ENCODE measurements at regions not wholly inside any gene's neighbourhood (a gene's known extent, or its start where the extent isn't known, plus 50 kb on each side); places are given as distances from the start of the nearest gene placed in this dataset.
"Not testable (repeated sequence)": the region's sequence is repeated elsewhere in the genome, so short reads cannot be mapped to it uniquely, and the experiment has no call there.

GRCh38 chr12:91732086-91732485 is 413.6 kb downstream of the BTG1 start:
- CTCF ChIA-PET = interaction anchor here (1.1 kb wide), 1 partner anchor 11 kb away, joined by 3 read pairs; no protein-coding TSS in a partner anchor
- no peak overlapping the region for H3K27ac ChIP-seq (ENCODE audit: low read depth, low read length)

GRCh38 chr12:91729543-91729942 is 416.1 kb downstream of the BTG1 start:
- Mint-ChIP-seq H3K4me1 (no peaks in the 10 kb centered on the region), H3K4me3 (no peak overlapping the region), H3K27ac (no peak overlapping the region), H3K9me3 (peaks cover 0 to 2% (median 0%) of the 10 kb centered on the region in 5 donors), H3K36me3 (peaks cover 0 to 4% (median 0%) of the 10 kb centered on the region in 3 donors), H3K27me3 (peaks cover 0 to 2% of the 10 kb centered on the region in 2 donors)
- no peaks in the 10 kb centered on the region for H3K36me3 ChIP-seq (ENCODE audit: insufficient read depth, low read length)
- H3K27me3 ChIP-seq (ENCODE audit: insufficient read depth, low read length, poor library complexity, severe bottlenecking) = no peaks in the 10 kb centered on the region
- no peak overlapping the region for H3K4me3 ChIP-seq (ENCODE audit: low read length)
- POLR2A ChIA-PET = no interaction called here
- CTCF ChIA-PET = no interaction called here
- H3K4me1 ChIP-seq (ENCODE audit: insufficient read depth, low read length) = no peaks in the 10 kb centered on the region
- H3K27ac ChIP-seq (ENCODE audit: low read depth, low read length) = no peak overlapping the region
- no peaks in the 10 kb centered on the region for H3K9me3 ChIP-seq (ENCODE audit: low read length)
- no peak for DNase-seq

More at GRCh38 chr12:91732086-91732485, 413.6 kb downstream of the BTG1 start:
- Histone ChIP-seq H3K4me3 (ENCODE audit: low read length) (no peak overlapping the region), H3K27me3 (ENCODE audit: insufficient read depth, low read length, poor library complexity, severe bottlenecking) (no peaks in the 10 kb centered on the region), H3K9me3 (ENCODE audit: low read length) (no peaks in the 10 kb centered on the region), H3K36me3 (ENCODE audit: insufficient read depth, low read length) (no peaks in the 10 kb centered on the region), H3K4me1 (ENCODE audit: insufficient read depth, low read length) (no peaks in the 10 kb centered on the region)
- peaks cover 0 to 17% (median 0%) of the 10 kb centered on the region in 3 donors for H3K36me3 Mint-ChIP-seq
- no peak for DNase-seq
- peaks cover 0 to 2% of the 10 kb centered on the region in 2 donors for H3K27me3 Mint-ChIP-seq
- no peak overlapping the region for H3K4me3 Mint-ChIP-seq
- POLR2A ChIA-PET = no interaction called here
- no peak overlapping the region for H3K27ac Mint-ChIP-seq
- no peaks in the 10 kb centered on the region for H3K4me1 Mint-ChIP-seq
- peaks cover 0 to 4% (median 0%) of the 10 kb centered on the region in 5 donors for H3K9me3 Mint-ChIP-seq

- H3K27me3 Mint-ChIP-seq = peaks cover 0 to 1% of the 10 kb centered on the region in 2 donors
- ChIA-PET CTCF (no interaction called here), POLR2A (no interaction called here)
These were observed 422.5 kb downstream of the BTG1 start for GRCh38 chr12:91723191-91723590.

GRCh38 chr12:91722072-91722471 is 423.6 kb downstream of the BTG1 start:
- Histone ChIP-seq H3K4me1 (ENCODE audit: insufficient read depth, low read length) (no peaks in the 10 kb centered on the region), H3K4me3 (ENCODE audit: low read length) (no peak overlapping the region), H3K9me3 (ENCODE audit: low read length) (no peaks in the 10 kb centered on the region), H3K27ac (ENCODE audit: low read depth, low read length) (no peak overlapping the region), H3K36me3 (ENCODE audit: insufficient read depth, low read length) (no peaks in the 10 kb centered on the region), H3K27me3 (ENCODE audit: insufficient read depth, low read length, poor library complexity, severe bottlenecking) (no peaks in the 10 kb centered on the region)
- ChIA-PET POLR2A (no interaction called here), CTCF (no interaction called here)
- peaks cover 0 to 4% (median 3%) of the 10 kb centered on the region in 3 donors for H3K4me1 Mint-ChIP-seq
- H3K36me3 Mint-ChIP-seq = no peaks in the 10 kb centered on the region
- H3K4me3 Mint-ChIP-seq = no peak overlapping the region
- DNase-seq = no peak
- peaks cover 0 to 1% of the 10 kb centered on the region in 2 donors for H3K27me3 Mint-ChIP-seq
- no peaks in the 10 kb centered on the region for H3K9me3 Mint-ChIP-seq
- no peak overlapping the region for H3K27ac Mint-ChIP-seq

More at GRCh38 chr12:91723191-91723590, 422.5 kb downstream of the BTG1 start:
- no peaks in the 10 kb centered on the region for H3K9me3 ChIP-seq (ENCODE audit: low read length)
- no peaks in the 10 kb centered on the region for H3K27me3 ChIP-seq (ENCODE audit: insufficient read depth, low read length, poor library complexity, severe bottlenecking)
- no peak overlapping the region for H3K27ac Mint-ChIP-seq
- H3K4me1 Mint-ChIP-seq = peaks cover 0 to 4% (median 3%) of the 10 kb centered on the region in 3 donors
- no peak overlapping the region for H3K27ac ChIP-seq (ENCODE audit: low read depth, low read length)
- no peaks in the 10 kb centered on the region for H3K4me1 ChIP-seq (ENCODE audit: insufficient read depth, low read length)
- H3K4me3 Mint-ChIP-seq = no peak overlapping the region
- H3K4me3 ChIP-seq (ENCODE audit: low read length) = no peak overlapping the region
- no peaks in the 10 kb centered on the region for H3K9me3 Mint-ChIP-seq
- DNase-seq = no peak
- no peaks in the 10 kb centered on the region for H3K36me3 Mint-ChIP-seq
- no peaks in the 10 kb centered on the region for H3K36me3 ChIP-seq (ENCODE audit: insufficient read depth, low read length)

GRCh38 chr12:91721023-91721422 is 424.6 kb downstream of the BTG1 start:
- ChIA-PET POLR2A (no interaction called here), CTCF (no interaction called here)
- Mint-ChIP-seq H3K36me3 (no peaks in the 10 kb centered on the region), H3K4me3 (no peak overlapping the region), H3K4me1 (peaks cover 0 to 4% (median 3%) of the 10 kb centered on the region in 3 donors), H3K27ac (no peak overlapping the region), H3K27me3 (peaks cover 0 to 1% of the 10 kb centered on the region in 2 donors), H3K9me3 (no peaks in the 10 kb centered on the region)
- DNase-seq = no peak
- Histone ChIP-seq H3K4me1 (ENCODE audit: insufficient read depth, low read length) (no peaks in the 10 kb centered on the region), H3K4me3 (ENCODE audit: low read length) (no peak overlapping the region), H3K9me3 (ENCODE audit: low read length) (no peaks in the 10 kb centered on the region), H3K27me3 (ENCODE audit: insufficient read depth, low read length, poor library complexity, severe bottlenecking) (no peaks in the 10 kb centered on the region), H3K36me3 (ENCODE audit: insufficient read depth, low read length) (no peaks in the 10 kb centered on the region), H3K27ac (ENCODE audit: low read depth, low read length) (no peak overlapping the region)

- H3K4me3 ChIP-seq (ENCODE audit: low read length) = no peak overlapping the region
- H3K27ac ChIP-seq (ENCODE audit: low read depth, low read length) = no peak overlapping the region
- no peaks in the 10 kb centered on the region for H3K36me3 ChIP-seq (ENCODE audit: insufficient read depth, low read length)
- DNase-seq = no peak
- H3K36me3 Mint-ChIP-seq = no peaks in the 10 kb centered on the region
- no peaks in the 10 kb centered on the region for H3K9me3 Mint-ChIP-seq
- no peaks in the 10 kb centered on the region for H3K27me3 ChIP-seq (ENCODE audit: insufficient read depth, low read length, poor library complexity, severe bottlenecking)
- H3K4me1 Mint-ChIP-seq = peaks cover 0 to 4% (median 3%) of the 10 kb centered on the region in 3 donors
- H3K27ac Mint-ChIP-seq = no peak overlapping the region
- no peak overlapping the region for H3K4me3 Mint-ChIP-seq
- CTCF ChIA-PET = no interaction called here
- POLR2A ChIA-PET = no interaction called here
- H3K9me3 ChIP-seq (ENCODE audit: low read length) = no peaks in the 10 kb centered on the region
- H3K4me1 ChIP-seq (ENCODE audit: insufficient read depth, low read length) = no peaks in the 10 kb centered on the region
- peaks cover 0 to 3% of the 10 kb centered on the region in 2 donors for H3K27me3 Mint-ChIP-seq
These were observed 427.3 kb downstream of the BTG1 start for GRCh38 chr12:91718326-91718725.

- Histone ChIP-seq H3K4me3 (ENCODE audit: low read length) (no peak overlapping the region), H3K9me3 (ENCODE audit: low read length) (no peaks in the 10 kb centered on the region), H3K27me3 (ENCODE audit: insufficient read depth, low read length, poor library complexity, severe bottlenecking) (no peaks in the 10 kb centered on the region), H3K4me1 (ENCODE audit: insufficient read depth, low read length) (no peaks in the 10 kb centered on the region), H3K27ac (ENCODE audit: low read depth, low read length) (no peak overlapping the region), H3K36me3 (ENCODE audit: insufficient read depth, low read length) (no peaks in the 10 kb centered on the region)
- DNase-seq = no peak
- Mint-ChIP-seq H3K4me3 (no peak overlapping the region), H3K9me3 (no peaks in the 10 kb centered on the region), H3K36me3 (peaks cover 0 to 3% (median 0%) of the 10 kb centered on the region in 3 donors), H3K4me1 (peaks cover 0 to 4% (median 3%) of the 10 kb centered on the region in 3 donors), H3K27ac (no peak overlapping the region), H3K27me3 (peaks cover 0 to 3% of the 10 kb centered on the region in 2 donors)
- ChIA-PET CTCF (no interaction called here), POLR2A (no interaction called here)
These were observed 427.8 kb downstream of the BTG1 start for GRCh38 chr12:91717804-91718203.

- H3K27me3 ChIP-seq (ENCODE audit: insufficient read depth, low read length, poor library complexity, severe bottlenecking); H3K36me3 Mint-ChIP-seq; H3K9me3 Mint-ChIP-seq; H3K27ac Mint-ChIP-seq; H3K27ac ChIP-seq (ENCODE audit: low read depth, low read length); H3K4me1 Mint-ChIP-seq; H3K36me3 ChIP-seq (ENCODE audit: insufficient read depth, low read length); POLR2A ChIA-PET; H3K9me3 ChIP-seq (ENCODE audit: low read length); H3K4me3 ChIP-seq (ENCODE audit: low read length); H3K27me3 Mint-ChIP-seq; DNase-seq; H3K4me3 Mint-ChIP-seq; CTCF ChIA-PET; H3K4me1 ChIP-seq (ENCODE audit: insufficient read depth, low read length): not testable (repeated sequence)
These were observed 433.7 kb downstream of the BTG1 start for GRCh38 chr12:91711925-91712324.

- Histone ChIP-seq H3K36me3 (ENCODE audit: insufficient read depth, low read length) (no peaks in the 10 kb centered on the region), H3K4me1 (ENCODE audit: insufficient read depth, low read length) (no peaks in the 10 kb centered on the region), H3K9me3 (ENCODE audit: low read length) (no peaks in the 10 kb centered on the region), H3K27ac (ENCODE audit: low read depth, low read length) (no peak overlapping the region), H3K4me3 (ENCODE audit: low read length) (no peak overlapping the region), H3K27me3 (ENCODE audit: insufficient read depth, low read length, poor library complexity, severe bottlenecking) (no peaks in the 10 kb centered on the region)
- peaks cover 0 to 4% (median 2%) of the 10 kb centered on the region in 5 donors for H3K9me3 Mint-ChIP-seq
- peaks cover 0 to 2% of the 10 kb centered on the region in 2 donors for H3K27me3 Mint-ChIP-seq
- DNase-seq = no peak
- no peak overlapping the region for H3K4me3 Mint-ChIP-seq
- no peaks in the 10 kb centered on the region for H3K36me3 Mint-ChIP-seq
- ChIA-PET CTCF (no interaction called here), POLR2A (no interaction called here)
- no peaks in the 10 kb centered on the region for H3K4me1 Mint-ChIP-seq
- no peak overlapping the region for H3K27ac Mint-ChIP-seq
These were observed 439.2 kb downstream of the BTG1 start for GRCh38 chr12:91706466-91706865.
